Neural cell (in vitro differentiated cells): ENCODE measurements at regions not wholly inside any gene's neighbourhood (a gene's known extent, or its start where the extent isn't known, plus 50 kb on each side); places are given as distances from the start of the nearest gene placed in this dataset.

Experiments
- EP300 ChIP-seq: fragments of 450-650 bp; conservative IDR thresholded peaks from 2 replicates; pipeline ENCODE4 v1.6.1; 2014; ENCODE audit warnings: antibody characterized with exemption, mild to moderate bottlenecking, moderate library complexity; ENCODE audit not compliant: poor library complexity, severe bottlenecking
- EZH2 ChIP-seq: fragments of 200-600, 300-800 bp; shearing (Covaris generic), sonication (generic); IDR thresholded peaks from 2 replicates; pipeline ENCODE4 v1.6.1; 2014; ENCODE audit warnings: antibody characterized with exemption, low read length, borderline replicate concordance, mild to moderate bottlenecking; ENCODE audit not compliant: insufficient read depth, poor library complexity, severe bottlenecking
- MXI1 ChIP-seq: fragments of 450-650 bp; conservative IDR thresholded peaks from 2 replicates; pipeline ENCODE4 v1.6.1; 2014; ENCODE audit warnings: antibody characterized with exemption, mild to moderate bottlenecking; ENCODE audit not compliant: poor library complexity, severe bottlenecking
- TAF1 ChIP-seq: IDR thresholded peaks from 2 replicates; pipeline ENCODE4 v1.6.1; 2012; ENCODE audit warnings: low read depth
- TF ChIP-seq, protein P1 (sequence below): fragments of 450-650 bp; IDR thresholded peaks from 2 replicates; pipeline ENCODE4 v1.5.1; 2014; ENCODE audit warnings: antibody characterized with exemption, mild to moderate bottlenecking, moderate library complexity; ENCODE audit not compliant: poor library complexity, severe bottlenecking
- TF ChIP-seq, protein P2 (sequence below): IDR thresholded peaks from 2 replicates; pipeline ENCODE4 v1.6.1; 2012; ENCODE audit warnings: borderline replicate concordance

DNA sequence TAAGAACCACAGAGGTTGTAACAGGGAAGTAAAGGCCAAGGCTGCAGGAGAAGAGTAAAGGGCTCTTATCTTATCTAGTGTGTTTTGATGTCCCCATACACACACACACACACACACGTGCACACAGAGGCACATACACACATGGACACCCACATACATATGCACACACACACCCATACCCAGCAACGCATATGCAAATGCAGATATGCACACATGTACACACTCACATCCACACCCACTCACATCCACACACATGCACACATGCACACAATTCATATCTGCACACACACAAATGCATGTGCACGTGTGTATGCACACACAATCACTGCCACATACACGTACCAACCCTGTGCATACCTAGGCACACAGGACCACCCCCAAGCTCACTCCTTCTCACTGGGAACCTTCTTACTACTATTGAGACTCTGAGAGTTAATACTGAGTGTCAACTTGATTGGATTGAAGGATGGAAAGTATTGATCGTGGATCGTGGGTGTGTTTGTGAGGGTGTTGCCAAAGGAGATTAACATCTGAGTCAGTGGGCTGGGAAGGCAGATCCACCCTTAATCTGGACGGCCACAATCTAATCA, 99.0 kb upstream of the AKAP13 start:
- TF ChIP-seq, protein P1, sequence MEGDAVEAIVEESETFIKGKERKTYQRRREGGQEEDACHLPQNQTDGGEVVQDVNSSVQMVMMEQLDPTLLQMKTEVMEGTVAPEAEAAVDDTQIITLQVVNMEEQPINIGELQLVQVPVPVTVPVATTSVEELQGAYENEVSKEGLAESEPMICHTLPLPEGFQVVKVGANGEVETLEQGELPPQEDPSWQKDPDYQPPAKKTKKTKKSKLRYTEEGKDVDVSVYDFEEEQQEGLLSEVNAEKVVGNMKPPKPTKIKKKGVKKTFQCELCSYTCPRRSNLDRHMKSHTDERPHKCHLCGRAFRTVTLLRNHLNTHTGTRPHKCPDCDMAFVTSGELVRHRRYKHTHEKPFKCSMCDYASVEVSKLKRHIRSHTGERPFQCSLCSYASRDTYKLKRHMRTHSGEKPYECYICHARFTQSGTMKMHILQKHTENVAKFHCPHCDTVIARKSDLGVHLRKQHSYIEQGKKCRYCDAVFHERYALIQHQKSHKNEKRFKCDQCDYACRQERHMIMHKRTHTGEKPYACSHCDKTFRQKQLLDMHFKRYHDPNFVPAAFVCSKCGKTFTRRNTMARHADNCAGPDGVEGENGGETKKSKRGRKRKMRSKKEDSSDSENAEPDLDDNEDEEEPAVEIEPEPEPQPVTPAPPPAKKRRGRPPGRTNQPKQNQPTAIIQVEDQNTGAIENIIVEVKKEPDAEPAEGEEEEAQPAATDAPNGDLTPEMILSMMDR: no peak
- TF ChIP-seq, protein P2, sequence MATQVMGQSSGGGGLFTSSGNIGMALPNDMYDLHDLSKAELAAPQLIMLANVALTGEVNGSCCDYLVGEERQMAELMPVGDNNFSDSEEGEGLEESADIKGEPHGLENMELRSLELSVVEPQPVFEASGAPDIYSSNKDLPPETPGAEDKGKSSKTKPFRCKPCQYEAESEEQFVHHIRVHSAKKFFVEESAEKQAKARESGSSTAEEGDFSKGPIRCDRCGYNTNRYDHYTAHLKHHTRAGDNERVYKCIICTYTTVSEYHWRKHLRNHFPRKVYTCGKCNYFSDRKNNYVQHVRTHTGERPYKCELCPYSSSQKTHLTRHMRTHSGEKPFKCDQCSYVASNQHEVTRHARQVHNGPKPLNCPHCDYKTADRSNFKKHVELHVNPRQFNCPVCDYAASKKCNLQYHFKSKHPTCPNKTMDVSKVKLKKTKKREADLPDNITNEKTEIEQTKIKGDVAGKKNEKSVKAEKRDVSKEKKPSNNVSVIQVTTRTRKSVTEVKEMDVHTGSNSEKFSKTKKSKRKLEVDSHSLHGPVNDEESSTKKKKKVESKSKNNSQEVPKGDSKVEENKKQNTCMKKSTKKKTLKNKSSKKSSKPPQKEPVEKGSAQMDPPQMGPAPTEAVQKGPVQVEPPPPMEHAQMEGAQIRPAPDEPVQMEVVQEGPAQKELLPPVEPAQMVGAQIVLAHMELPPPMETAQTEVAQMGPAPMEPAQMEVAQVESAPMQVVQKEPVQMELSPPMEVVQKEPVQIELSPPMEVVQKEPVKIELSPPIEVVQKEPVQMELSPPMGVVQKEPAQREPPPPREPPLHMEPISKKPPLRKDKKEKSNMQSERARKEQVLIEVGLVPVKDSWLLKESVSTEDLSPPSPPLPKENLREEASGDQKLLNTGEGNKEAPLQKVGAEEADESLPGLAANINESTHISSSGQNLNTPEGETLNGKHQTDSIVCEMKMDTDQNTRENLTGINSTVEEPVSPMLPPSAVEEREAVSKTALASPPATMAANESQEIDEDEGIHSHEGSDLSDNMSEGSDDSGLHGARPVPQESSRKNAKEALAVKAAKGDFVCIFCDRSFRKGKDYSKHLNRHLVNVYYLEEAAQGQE: no peak
- no peak for TF ChIP-seq EZH2
- no peak for TF ChIP-seq MXI1
- no peak for TF ChIP-seq EP300
- no peak for TF ChIP-seq TAF1
